ENCODE measurements at regions not wholly inside any gene's neighbourhood (a gene's known extent, or its start where the extent isn't known, plus 50 kb on each side); places are given as distances from the start of the nearest gene placed in this dataset.

- DNase-seq (ENCODE audit: low spot score) (no peak), ATAC-seq (ENCODE audit: low read depth) (no peak)
- Histone ChIP-seq H3K27ac (ENCODE audit: poor library complexity, severe bottlenecking) (no peak overlapping the region), H3K36me3 (ENCODE audit: low read depth) (no peaks in the 10 kb centered on the region), H3K4me3 (ENCODE audit: severe bottlenecking) (no peak overlapping the region), H3K9me3 (ENCODE audit: severe bottlenecking) (no peaks in the 10 kb centered on the region), H3K4me1 (ENCODE audit: insufficient read depth, poor library complexity, severe bottlenecking) (no peaks in the 10 kb centered on the region), H3K27me3 (ENCODE audit: insufficient read depth, poor library complexity, severe bottlenecking) (no peaks in the 10 kb centered on the region)
- no peak for TF ChIP-seq CTCF (IDR thresholded peaks at IDR 0.05; ENCODE audit: poor library complexity, severe bottlenecking)
Measured at GRCh38 chr1:221497046-221497445, 244.8 kb downstream of the DUSP10 start.

- ATAC-seq (ENCODE audit: low read depth), result no peak
- no peak for TF ChIP-seq CTCF (IDR thresholded peaks at IDR 0.05; ENCODE audit: poor library complexity, severe bottlenecking)
Measured at GRCh38 chr1:221503268-221503667, 238.6 kb downstream of the DUSP10 start.

GRCh38 chr1:221509575-221510355, 232.1 kb downstream of the DUSP10 start:
- H3K36me3 ChIP-seq (ENCODE audit: low read depth), result no peaks in the 10 kb centered on the region
- no peaks in the 10 kb centered on the region for H3K4me1 ChIP-seq (ENCODE audit: insufficient read depth, poor library complexity, severe bottlenecking)
- no peaks in the 10 kb centered on the region for H3K9me3 ChIP-seq (ENCODE audit: severe bottlenecking)
- no peak for ATAC-seq (ENCODE audit: low read depth)
- no peak for DNase-seq (ENCODE audit: low spot score)
- no peaks in the 10 kb centered on the region for H3K27me3 ChIP-seq (ENCODE audit: insufficient read depth, poor library complexity, severe bottlenecking)
- TF ChIP-seq CTCF (IDR thresholded peaks at IDR 0.05; ENCODE audit: poor library complexity, severe bottlenecking), result no peak
- H3K27ac ChIP-seq (ENCODE audit: poor library complexity, severe bottlenecking), result no peak overlapping the region
- H3K4me3 ChIP-seq (ENCODE audit: severe bottlenecking), result no peak overlapping the region

More at GRCh38 chr1:221503268-221503667, 238.6 kb downstream of the DUSP10 start:
- no peak for DNase-seq (ENCODE audit: low spot score)
- Histone ChIP-seq H3K36me3 (ENCODE audit: low read depth) (no peaks in the 10 kb centered on the region), H3K27me3 (ENCODE audit: insufficient read depth, poor library complexity, severe bottlenecking) (no peaks in the 10 kb centered on the region), H3K9me3 (ENCODE audit: severe bottlenecking) (no peaks in the 10 kb centered on the region), H3K4me1 (ENCODE audit: insufficient read depth, poor library complexity, severe bottlenecking) (no peaks in the 10 kb centered on the region), H3K27ac (ENCODE audit: poor library complexity, severe bottlenecking) (no peak overlapping the region), H3K4me3 (ENCODE audit: severe bottlenecking) (no peak overlapping the region)

GRCh38 chr1:221510793-221511503, 230.9 kb downstream of the DUSP10 start:
- Histone ChIP-seq H3K27me3 (ENCODE audit: insufficient read depth, poor library complexity, severe bottlenecking) (no peaks in the 10 kb centered on the region), H3K4me1 (ENCODE audit: insufficient read depth, poor library complexity, severe bottlenecking) (no peaks in the 10 kb centered on the region), H3K36me3 (ENCODE audit: low read depth) (no peaks in the 10 kb centered on the region), H3K9me3 (ENCODE audit: severe bottlenecking) (no peaks in the 10 kb centered on the region), H3K4me3 (ENCODE audit: severe bottlenecking) (no peak overlapping the region), H3K27ac (ENCODE audit: poor library complexity, severe bottlenecking) (no peak overlapping the region)
- no peak for DNase-seq (ENCODE audit: low spot score)
- TF ChIP-seq CTCF (IDR thresholded peaks at IDR 0.05; ENCODE audit: poor library complexity, severe bottlenecking), result no peak
- ATAC-seq (ENCODE audit: low read depth), result no peak

- no peak for DNase-seq (ENCODE audit: low spot score)
- Histone ChIP-seq H3K4me3 (ENCODE audit: severe bottlenecking) (no peak overlapping the region), H3K4me1 (ENCODE audit: insufficient read depth, poor library complexity, severe bottlenecking) (no peaks in the 10 kb centered on the region), H3K9me3 (ENCODE audit: severe bottlenecking) (no peaks in the 10 kb centered on the region), H3K36me3 (ENCODE audit: low read depth) (no peaks in the 10 kb centered on the region), H3K27ac (ENCODE audit: poor library complexity, severe bottlenecking) (no peak overlapping the region), H3K27me3 (ENCODE audit: insufficient read depth, poor library complexity, severe bottlenecking) (no peaks in the 10 kb centered on the region)
- ATAC-seq (ENCODE audit: low read depth), result no peak
- TF ChIP-seq CTCF (IDR thresholded peaks at IDR 0.05; ENCODE audit: poor library complexity, severe bottlenecking), result no peak
Measured at GRCh38 chr1:221511797-221512196, 230.1 kb downstream of the DUSP10 start.

Measured in RWPE2 (cell line).